Stimulated activated memory B cell treated with anti-CD40 and anti-IgM and Interleukin-4, amounts not matched to agents 10 μg/mL and 1 μg/mL and 100 μg/mL, for 72 hours (primary cell): ENCODE measurements at regions not wholly inside any gene's neighbourhood (a gene's known extent, or its start where the extent isn't known, plus 50 kb on each side); places are given as distances from the start of the nearest gene placed in this dataset.

ENCODE experiments used
- ATAC-seq: fragments of 150-1000 bp; cut with Tn5 transposase; 2 replicates; pipeline ENCODE4 v1.10.0; 2021
- H3K27ac Mint-ChIP-seq: one replicate; pipeline ENCODE4 v1.8.0; 2022; ENCODE audit warnings: mild to moderate bottlenecking, mixed read lengths
- H3K27me3 Mint-ChIP-seq: one replicate; pipeline ENCODE4 v1.8.0; 2022; ENCODE audit warnings: mixed read lengths
- H3K36me3 Mint-ChIP-seq: one replicate; pipeline ENCODE4 v1.8.0; 2022; ENCODE audit warnings: mixed read lengths
- H3K4me1 Mint-ChIP-seq: one replicate; pipeline ENCODE4 v1.8.0; 2022; ENCODE audit warnings: mixed read lengths
- H3K4me3 Mint-ChIP-seq: one replicate; pipeline ENCODE4 v1.8.0; 2022; ENCODE audit warnings: mild to moderate bottlenecking, moderate library complexity, mixed read lengths
- H3K9me3 Mint-ChIP-seq: one replicate; pipeline ENCODE4 v1.8.0; 2022; ENCODE audit warnings: mixed read lengths

- no peaks in the 10 kb centered on the region for H3K36me3 Mint-ChIP-seq
- no peak overlapping the region for H3K4me3 Mint-ChIP-seq
Observed at GRCh38 chr20:17062712-17063111, 164.1 kb upstream of the PCSK2 start.

GRCh38 chr20:17066902-17067301 is 159.9 kb upstream of the PCSK2 start:
- ATAC-seq, result no peak
- H3K36me3 Mint-ChIP-seq, result no peaks in the 10 kb centered on the region

More at GRCh38 chr20:17062712-17063111, 164.1 kb upstream of the PCSK2 start:
- no peaks in the 10 kb centered on the region for H3K27me3 Mint-ChIP-seq
- H3K9me3 Mint-ChIP-seq, result peaks cover 4% of the 10 kb centered on the region
- no peaks in the 10 kb centered on the region for H3K4me1 Mint-ChIP-seq
- no peak overlapping the region for H3K27ac Mint-ChIP-seq
- no peak for ATAC-seq

GRCh38 chr20:17068084-17068711 is 158.6 kb upstream of the PCSK2 start:
- Mint-ChIP-seq H3K4me3 (no peak overlapping the region), H3K27ac (no peak overlapping the region), H3K9me3 (peaks cover 5% of the 10 kb centered on the region), H3K4me1 (no peaks in the 10 kb centered on the region), H3K27me3 (no peaks in the 10 kb centered on the region), H3K36me3 (no peaks in the 10 kb centered on the region)
- no peak for ATAC-seq

More at GRCh38 chr20:17066902-17067301, 159.9 kb upstream of the PCSK2 start:
- Mint-ChIP-seq H3K4me1 (no peaks in the 10 kb centered on the region), H3K4me3 (no peak overlapping the region), H3K9me3 (peaks cover 2% of the 10 kb centered on the region), H3K27me3 (no peaks in the 10 kb centered on the region), H3K27ac (no peak overlapping the region)

- ATAC-seq, result no peak
- H3K36me3 Mint-ChIP-seq, result no peaks in the 10 kb centered on the region
- H3K9me3 Mint-ChIP-seq, result peaks cover 7% of the 10 kb centered on the region
- H3K4me3 Mint-ChIP-seq, result no peak overlapping the region
- no peaks in the 10 kb centered on the region for H3K4me1 Mint-ChIP-seq
- no peak overlapping the region for H3K27ac Mint-ChIP-seq
- no peaks in the 10 kb centered on the region for H3K27me3 Mint-ChIP-seq
Observed at GRCh38 chr20:17077030-17077429, 149.8 kb upstream of the PCSK2 start.

- Mint-ChIP-seq H3K27me3 (no peaks in the 10 kb centered on the region), H3K4me1 (no peaks in the 10 kb centered on the region), H3K36me3 (no peaks in the 10 kb centered on the region), H3K4me3 (no peak overlapping the region), H3K27ac (no peak overlapping the region), H3K9me3 (peaks cover 11% of the 10 kb centered on the region)
- no peak for ATAC-seq
Observed at GRCh38 chr20:17083738-17084137, 143.1 kb upstream of the PCSK2 start.

- H3K27ac Mint-ChIP-seq, result no peak overlapping the region
- no peak for ATAC-seq
- H3K4me3 Mint-ChIP-seq, result no peak overlapping the region
- H3K4me1 Mint-ChIP-seq, result no peaks in the 10 kb centered on the region
- H3K27me3 Mint-ChIP-seq, result no peaks in the 10 kb centered on the region
- no peaks in the 10 kb centered on the region for H3K36me3 Mint-ChIP-seq
- H3K9me3 Mint-ChIP-seq, result peaks cover 11% of the 10 kb centered on the region
Observed at GRCh38 chr20:17084909-17085308, 141.9 kb upstream of the PCSK2 start.

GRCh38 chr20:17093782-17094181 is 133.1 kb upstream of the PCSK2 start:
- Mint-ChIP-seq H3K36me3 (no peaks in the 10 kb centered on the region), H3K4me3 (no peak overlapping the region), H3K27ac (no peak overlapping the region), H3K9me3 (peaks cover 4% of the 10 kb centered on the region), H3K27me3 (no peaks in the 10 kb centered on the region), H3K4me1 (no peaks in the 10 kb centered on the region)
- no peak for ATAC-seq

GRCh38 chr20:17097603-17098002 is 129.2 kb upstream of the PCSK2 start:
- no peaks in the 10 kb centered on the region for H3K9me3 Mint-ChIP-seq
- no peak for ATAC-seq
- H3K27ac Mint-ChIP-seq, result no peak overlapping the region
- no peaks in the 10 kb centered on the region for H3K27me3 Mint-ChIP-seq
- H3K4me1 Mint-ChIP-seq, result no peaks in the 10 kb centered on the region
- no peak overlapping the region for H3K4me3 Mint-ChIP-seq
- no peaks in the 10 kb centered on the region for H3K36me3 Mint-ChIP-seq

- no peak for ATAC-seq
- Mint-ChIP-seq H3K9me3 (peaks cover 2% of the 10 kb centered on the region), H3K27ac (no peak overlapping the region), H3K4me3 (no peak overlapping the region), H3K36me3 (no peaks in the 10 kb centered on the region), H3K27me3 (no peaks in the 10 kb centered on the region), H3K4me1 (no peaks in the 10 kb centered on the region)
Observed at GRCh38 chr20:17100506-17100905, 126.3 kb upstream of the PCSK2 start.

- Mint-ChIP-seq H3K4me1 (no peaks in the 10 kb centered on the region), H3K27ac (no peak overlapping the region), H3K36me3 (no peaks in the 10 kb centered on the region), H3K4me3 (no peak overlapping the region), H3K27me3 (no peaks in the 10 kb centered on the region), H3K9me3 (peaks cover 3% of the 10 kb centered on the region)
- no peak for ATAC-seq
Observed at GRCh38 chr20:17107127-17107526, 119.7 kb upstream of the PCSK2 start.

- Mint-ChIP-seq H3K4me3 (no peak overlapping the region), H3K4me1 (no peaks in the 10 kb centered on the region), H3K27me3 (no peaks in the 10 kb centered on the region), H3K9me3 (peaks cover 4% of the 10 kb centered on the region), H3K27ac (no peak overlapping the region), H3K36me3 (no peaks in the 10 kb centered on the region)
- no peak for ATAC-seq
Observed at GRCh38 chr20:17108896-17109295, 117.9 kb upstream of the PCSK2 start.

GRCh38 chr20:17109307-17109706 is 117.5 kb upstream of the PCSK2 start:
- Mint-ChIP-seq H3K27me3 (no peaks in the 10 kb centered on the region), H3K4me1 (no peaks in the 10 kb centered on the region), H3K4me3 (no peak overlapping the region), H3K36me3 (no peaks in the 10 kb centered on the region), H3K27ac (no peak overlapping the region), H3K9me3 (peaks cover 6% of the 10 kb centered on the region)
- ATAC-seq, result no peak

GRCh38 chr20:17128206-17128605 is 98.6 kb upstream of the PCSK2 start:
- Mint-ChIP-seq H3K4me3 (no peak overlapping the region), H3K4me1 (no peaks in the 10 kb centered on the region), H3K9me3 (no peaks in the 10 kb centered on the region), H3K27ac (no peak overlapping the region), H3K27me3 (no peaks in the 10 kb centered on the region), H3K36me3 (no peaks in the 10 kb centered on the region)
- no peak for ATAC-seq

- H3K27me3 Mint-ChIP-seq, result no peaks in the 10 kb centered on the region
- H3K36me3 Mint-ChIP-seq, result no peaks in the 10 kb centered on the region
Observed at GRCh38 chr20:17129089-17129488, 97.8 kb upstream of the PCSK2 start.

GRCh38 chr20:17137692-17138091 is 89.1 kb upstream of the PCSK2 start:
- peaks cover 2% of the 10 kb centered on the region for H3K9me3 Mint-ChIP-seq
- no peaks in the 10 kb centered on the region for H3K4me1 Mint-ChIP-seq
- H3K27me3 Mint-ChIP-seq, result no peaks in the 10 kb centered on the region
- no peak overlapping the region for H3K4me3 Mint-ChIP-seq
- no peak overlapping the region for H3K27ac Mint-ChIP-seq
- ATAC-seq, result no peak
- no peaks in the 10 kb centered on the region for H3K36me3 Mint-ChIP-seq

More at GRCh38 chr20:17129089-17129488, 97.8 kb upstream of the PCSK2 start:
- Mint-ChIP-seq H3K9me3 (no peaks in the 10 kb centered on the region), H3K4me3 (no peak overlapping the region), H3K4me1 (no peaks in the 10 kb centered on the region), H3K27ac (no peak overlapping the region)
- ATAC-seq, result no peak

- peaks cover 2% of the 10 kb centered on the region for H3K9me3 Mint-ChIP-seq
- no peaks in the 10 kb centered on the region for H3K27me3 Mint-ChIP-seq
- H3K27ac Mint-ChIP-seq, result no peak overlapping the region
- no peak for ATAC-seq
- no peaks in the 10 kb centered on the region for H3K36me3 Mint-ChIP-seq
- no peak overlapping the region for H3K4me3 Mint-ChIP-seq
- no peaks in the 10 kb centered on the region for H3K4me1 Mint-ChIP-seq
Observed at GRCh38 chr20:17138237-17138636, 88.6 kb upstream of the PCSK2 start.

- Mint-ChIP-seq H3K27me3 (no peaks in the 10 kb centered on the region), H3K4me3 (no peak overlapping the region), H3K36me3 (no peaks in the 10 kb centered on the region)
Observed at GRCh38 chr20:17140894-17141293, 85.9 kb upstream of the PCSK2 start.

More at GRCh38 chr20:17140894-17141293, 85.9 kb upstream of the PCSK2 start:
- no peaks in the 10 kb centered on the region for H3K4me1 Mint-ChIP-seq
- no peak for ATAC-seq
- no peak overlapping the region for H3K27ac Mint-ChIP-seq
- peaks cover 2% of the 10 kb centered on the region for H3K9me3 Mint-ChIP-seq
